Transverse colon (tissue), 4 donors: ENCODE measurements at regions not wholly inside any gene's neighbourhood (a gene's known extent, or its start where the extent isn't known, plus 50 kb on each side); places are given as distances from the start of the nearest gene placed in this dataset.

Experiments
- DNase-seq: peaks from one replicate; pipeline ENCODE4 v3.0.0-alpha.2; 2019
- H3K27ac ChIP-seq, 4 donors: fragments of 200-600 bp; sonication (generic); 2 replicates each; pipeline ENCODE4 v1.5.1; 2016 to 2018; ENCODE audit warnings: inconsistent platforms in 4 of 4
- H3K27me3 ChIP-seq: fragments of 200-600 bp; sonication (generic); 2 replicates; pipeline ENCODE4 v1.5.1; 2017; ENCODE audit warnings: inconsistent platforms
- H3K36me3 ChIP-seq, 4 donors: fragments of 200-600 bp; sonication (generic); 2 replicates each; pipeline ENCODE4 v1.5.1; 2017 to 2019; ENCODE audit warnings: inconsistent platforms in 4 of 4
- H3K4me1 ChIP-seq, 4 donors: fragments of 200-600 bp; sonication (generic); 2 replicates each; pipeline ENCODE4 v1.5.1; 2017 to 2020; ENCODE audit warnings: inconsistent platforms in 4 of 4
- H3K4me3 ChIP-seq, 4 donors: fragments of 200-600 bp; sonication (generic); 1 replicate in 1 of 4; 2 replicates in 3 of 4; pipeline versions ENCODE4 v1.5.1 to v1.6.1; 2017 to 2019; ENCODE audit warnings: inconsistent platforms in 4 of 4
- H3K9me3 ChIP-seq, 2 donors: fragments of 200-600 bp; sonication (generic); 2 replicates each; pipeline ENCODE4 v1.5.1; 2017 to 2019; ENCODE audit warnings: inconsistent platforms in 2 of 2
- EP300 ChIP-seq: sonication (generic); formaldehyde crosslinking; IDR thresholded peaks from one replicate; pipeline ENCODE4 v1.6.1; 2017; ENCODE audit warnings: antibody characterized with exemption, low read depth
- POLR2A ChIP-seq: fragments of 450-650 bp; IDR thresholded peaks from one replicate; pipeline ENCODE4 v1.6.1; 2016; ENCODE audit warnings: antibody characterized with exemption, mild to moderate bottlenecking, moderate library complexity
- POLR2AphosphoS5 ChIP-seq, 3 donors: sonication (generic); formaldehyde crosslinking; IDR thresholded peaks; one replicate each; pipeline ENCODE4 v1.6.1; 2016; ENCODE audit warnings: antibody characterized with exemption in 3 of 3
- WGBS, 2 donors: methylation state at CpG; one replicate each; pipeline ENCODE4 v1.1.5; 2018; ENCODE audit warnings: low coverage in 1 of 2; 5-methylcytosine and 5-hydroxymethylcytosine counted together
- in situ Hi-C, 4 donors: fragments of 200-750 bp; cut with MboI; loops; one replicate each; pipeline versions ENCODE4 v1.15.0 to v1.15.1; 2017; ENCODE audit warnings: low sequenced_read_pairs in 3 of 4, low pct_ligation_motif_present in 1 of 4, low pct_unique_long_range_greater_than_20kb in 1 of 4
- intact Hi-C: fragments of 100-400 bp; cut with DNase I; formaldehyde crosslinking; loops from one replicate; pipeline ENCODE4 v1.15.1; 2023; ENCODE audit warnings: low total_unique reads
- TF ChIP-seq, protein P1 (sequence below), 5 experiments: fragments of 200-600 bp in 3 of 5; fragments of 450-650 bp in 2 of 5; sonication (generic) in 3 of 5; IDR thresholded peaks; 1 replicate in 2 of 5; 2 replicates in 3 of 5; pipeline ENCODE4 v1.5.1; 2016 to 2017; ENCODE audit warnings: antibody characterized with exemption in 5 of 5, inconsistent platforms in 3 of 5, mild to moderate bottlenecking in 2 of 5, moderate library complexity in 1 of 5

DNA sequence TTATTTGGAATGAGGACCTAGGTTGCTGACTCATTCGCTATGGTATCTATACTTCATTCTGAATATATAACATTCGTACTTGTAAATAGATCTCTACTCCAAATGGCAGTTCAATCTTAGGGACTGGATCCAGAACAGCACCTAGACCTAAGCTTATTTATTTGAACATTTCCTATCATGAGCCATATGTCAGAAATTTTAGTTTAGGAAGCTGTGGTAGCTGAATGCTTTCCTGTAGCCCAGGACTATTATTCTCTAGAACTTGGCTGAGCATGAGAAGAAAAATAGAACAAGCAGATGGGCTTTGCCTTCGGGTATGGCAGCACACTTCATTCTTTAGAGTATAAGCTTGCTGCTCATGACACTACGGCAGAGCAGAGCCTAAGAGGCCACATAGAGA, 1114.4 kb upstream of the B3GALT2 start:
- in situ Hi-C loops (no loop called here), intact Hi-C loops (no loop called here)
- Histone ChIP-seq H3K4me3 (no peak overlapping the region), H3K36me3 (no peaks in the 10 kb centered on the region), H3K4me1 (no peaks in the 10 kb centered on the region), H3K27me3 (no peaks in the 10 kb centered on the region), H3K9me3 (no peaks in the 10 kb centered on the region), H3K27ac (no peak overlapping the region)
- DNase-seq: no peak
- WGBS, 2 donors: 74 to 75% methylated on average over 3 to 4 of the region's 4 CpGs
- TF ChIP-seq EP300 (no peak), POLR2AphosphoS5 (IDR thresholded peaks at IDR 0.05) (no peak)

DNA sequence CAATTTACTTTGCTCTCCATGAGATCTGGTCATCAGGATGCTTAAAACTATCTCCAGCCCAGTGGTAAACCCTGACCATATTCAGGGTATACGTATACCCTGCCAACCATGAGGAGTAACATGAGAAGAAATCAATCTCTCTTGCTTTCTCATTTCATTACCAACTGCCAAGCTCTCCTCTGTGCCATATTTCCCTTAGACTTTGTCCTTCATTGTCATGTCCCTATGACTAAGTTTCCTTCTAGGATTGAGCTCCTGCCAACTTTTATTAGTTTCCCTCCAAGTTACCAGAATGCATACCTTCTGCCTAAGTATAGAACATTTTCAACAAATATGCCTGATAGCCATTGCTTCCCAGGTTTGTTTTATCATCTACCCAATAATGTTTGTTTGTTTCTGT, 1113.9 kb upstream of the B3GALT2 start:
- no peak overlapping the region for H3K27ac ChIP-seq
- intact Hi-C loops (no loop called here), in situ Hi-C loops (no loop called here)
- no peak overlapping the region for H3K4me3 ChIP-seq
- H3K9me3 ChIP-seq: no peaks in the 10 kb centered on the region
- 78 to 79% methylated on average over 1 of the region's 1 CpG for WGBS, 2 donors
- no peak for TF ChIP-seq POLR2AphosphoS5 (IDR thresholded peaks at IDR 0.05)
- no peak for TF ChIP-seq EP300
- H3K4me1 ChIP-seq: no peaks in the 10 kb centered on the region
- H3K27me3 ChIP-seq: no peaks in the 10 kb centered on the region
- no peaks in the 10 kb centered on the region for H3K36me3 ChIP-seq
- DNase-seq: no peak

DNA sequence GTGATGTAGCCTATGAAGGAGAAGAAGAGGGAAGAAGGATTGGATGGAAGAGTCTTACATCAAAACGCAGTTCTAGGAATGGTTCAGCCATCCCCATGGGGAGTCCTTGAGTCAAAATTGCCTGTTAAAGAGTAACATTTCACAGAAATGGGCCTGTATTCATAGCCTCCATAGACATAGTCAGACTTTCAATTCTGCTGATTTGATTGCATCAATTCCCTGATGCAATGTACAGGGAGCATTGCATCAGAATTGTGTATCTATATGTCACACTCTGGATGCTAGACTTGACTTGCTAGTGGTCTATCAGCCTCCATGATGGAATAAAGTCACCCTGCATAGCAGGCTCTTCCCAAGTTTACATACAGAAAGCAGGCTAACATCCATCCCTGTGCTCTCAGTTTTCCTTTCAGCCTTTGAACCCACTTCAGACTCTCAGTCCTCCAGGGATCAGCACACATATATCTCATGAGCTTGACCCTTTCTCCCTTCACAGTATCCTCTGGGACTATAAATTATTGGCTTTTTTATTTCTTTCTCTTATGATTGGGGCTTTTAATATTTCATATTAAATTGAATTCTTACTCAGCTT, 1111.7 kb upstream of the B3GALT2 start:
- Histone ChIP-seq H3K4me3 (no peak overlapping the region), H3K36me3 (no peaks in the 10 kb centered on the region), H3K27ac (no peak overlapping the region), H3K4me1 (no peaks in the 10 kb centered on the region), H3K9me3 (no peaks in the 10 kb centered on the region), H3K27me3 (no peaks in the 10 kb centered on the region)
- 88 to 96% methylated on average over 1 of the region's 1 CpG for WGBS, 2 donors
- in situ Hi-C loops: loop anchor here in 3 of 4 donors (25.0 kb wide), 3 partner anchors 886 to 1111 kb away; partner anchors contain the start of gene B3GALT2 (in 2 of the 3)
- no peak for TF ChIP-seq EP300
- TF ChIP-seq POLR2AphosphoS5 (IDR thresholded peaks at IDR 0.05): no peak
- no peak for TF ChIP-seq POLR2A
- TF ChIP-seq, protein P1, sequence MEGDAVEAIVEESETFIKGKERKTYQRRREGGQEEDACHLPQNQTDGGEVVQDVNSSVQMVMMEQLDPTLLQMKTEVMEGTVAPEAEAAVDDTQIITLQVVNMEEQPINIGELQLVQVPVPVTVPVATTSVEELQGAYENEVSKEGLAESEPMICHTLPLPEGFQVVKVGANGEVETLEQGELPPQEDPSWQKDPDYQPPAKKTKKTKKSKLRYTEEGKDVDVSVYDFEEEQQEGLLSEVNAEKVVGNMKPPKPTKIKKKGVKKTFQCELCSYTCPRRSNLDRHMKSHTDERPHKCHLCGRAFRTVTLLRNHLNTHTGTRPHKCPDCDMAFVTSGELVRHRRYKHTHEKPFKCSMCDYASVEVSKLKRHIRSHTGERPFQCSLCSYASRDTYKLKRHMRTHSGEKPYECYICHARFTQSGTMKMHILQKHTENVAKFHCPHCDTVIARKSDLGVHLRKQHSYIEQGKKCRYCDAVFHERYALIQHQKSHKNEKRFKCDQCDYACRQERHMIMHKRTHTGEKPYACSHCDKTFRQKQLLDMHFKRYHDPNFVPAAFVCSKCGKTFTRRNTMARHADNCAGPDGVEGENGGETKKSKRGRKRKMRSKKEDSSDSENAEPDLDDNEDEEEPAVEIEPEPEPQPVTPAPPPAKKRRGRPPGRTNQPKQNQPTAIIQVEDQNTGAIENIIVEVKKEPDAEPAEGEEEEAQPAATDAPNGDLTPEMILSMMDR (IDR thresholded peaks at IDR 0.05): no peak
- intact Hi-C loops: no loop called here
- no peak for DNase-seq

DNA sequence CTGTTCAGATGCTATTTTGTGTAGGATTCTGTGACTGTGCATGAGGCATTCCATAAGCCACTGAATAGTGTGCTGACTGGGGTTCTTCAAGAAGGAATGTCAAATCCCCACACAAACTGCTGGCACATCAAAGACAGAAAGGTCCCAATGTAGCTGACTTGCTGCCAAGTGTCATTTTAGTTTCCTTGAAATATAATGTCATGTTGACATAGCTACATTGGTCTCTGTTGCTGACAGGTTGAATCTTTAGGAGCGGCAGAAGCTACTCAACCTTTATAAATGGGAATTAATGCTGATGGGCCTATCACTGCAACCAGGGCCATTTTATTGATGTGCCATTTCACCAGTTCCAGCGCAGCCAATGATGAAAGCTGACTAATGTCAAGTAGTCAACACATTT, 1110.7 kb upstream of the B3GALT2 start:
- Histone ChIP-seq H3K27ac (no peak overlapping the region), H3K9me3 (no peaks in the 10 kb centered on the region), H3K27me3 (no peaks in the 10 kb centered on the region), H3K4me1 (no peaks in the 10 kb centered on the region), H3K4me3 (no peak overlapping the region), H3K36me3 (no peaks in the 10 kb centered on the region)
- in situ Hi-C loops (loop anchor here in 3 of 4 donors (25.0 kb wide), 3 partner anchors 885 to 1110 kb away; partner anchors contain the start of gene B3GALT2 (in 2 of the 3)), intact Hi-C loops (no loop called here)
- 91 to 92% methylated on average over 2 of the region's 2 CpGs for WGBS, 2 donors
- no peak for TF ChIP-seq POLR2A
- no peak for TF ChIP-seq POLR2AphosphoS5 (IDR thresholded peaks at IDR 0.05)
- no peak for TF ChIP-seq EP300
- TF ChIP-seq, protein P1 (IDR thresholded peaks at IDR 0.05): no peak
- DNase-seq: no peak

DNA sequence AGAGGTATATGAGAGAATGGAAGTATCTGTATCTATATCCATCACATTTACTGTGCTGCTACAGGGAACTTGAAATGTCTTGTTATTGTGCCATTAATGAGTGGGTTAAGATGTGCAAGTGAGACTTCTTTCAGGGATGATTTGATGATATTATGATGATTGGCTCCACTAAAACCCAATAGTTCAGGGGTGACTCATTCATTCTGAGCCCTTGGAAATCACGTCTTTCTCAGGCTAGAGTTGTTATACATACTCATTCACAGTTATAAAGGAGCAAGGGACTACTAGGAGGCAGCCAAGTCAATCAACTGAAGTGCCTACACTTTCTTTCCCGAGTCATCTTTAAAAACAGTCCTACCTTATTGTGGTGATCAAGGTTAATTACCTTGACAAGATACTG, 1109.8 kb upstream of the B3GALT2 start:
- intact Hi-C loops: no loop called here
- WGBS, 2 donors: 66 to 90% methylated on average over 2 of the region's 2 CpGs
- DNase-seq: no peak

More for the DNA sequence above, 1109.8 kb upstream of the B3GALT2 start:
- TF ChIP-seq POLR2AphosphoS5 (IDR thresholded peaks at IDR 0.05) (no peak), POLR2A (no peak), EP300 (no peak)
- TF ChIP-seq, protein P1 (IDR thresholded peaks at IDR 0.05): no peak
- Histone ChIP-seq H3K4me3 (no peak overlapping the region), H3K27me3 (no peaks in the 10 kb centered on the region), H3K36me3 (no peaks in the 10 kb centered on the region), H3K27ac (no peak overlapping the region), H3K9me3 (no peaks in the 10 kb centered on the region), H3K4me1 (no peaks in the 10 kb centered on the region)
- in situ Hi-C loops: loop anchor here in 3 of 4 donors (25.0 kb wide), 3 partner anchors 884 to 1109 kb away; partner anchors contain the start of gene B3GALT2 (in 2 of the 3)
